NB4 (cell line): ENCODE measurements at regions not wholly inside any gene's neighbourhood (a gene's known extent, or its start where the extent isn't known, plus 50 kb on each side); places are given as distances from the start of the nearest gene placed in this dataset.

Source experiments
- MYC ChIP-seq: IDR thresholded peaks from 2 replicates; pipeline ENCODE4 v1.6.1; 2011; ENCODE audit warnings: low read depth, low read length
- POLR2A ChIP-seq: IDR thresholded peaks from 2 replicates; pipeline ENCODE4 v1.6.1; 2011; ENCODE audit warnings: mild to moderate bottlenecking; ENCODE audit not compliant: insufficient read length; ENCODE audit errors: extremely low read depth
- TF ChIP-seq, protein P1 (sequence below): IDR thresholded peaks from one replicate; pipeline ENCODE4 v1.5.1; 2012; ENCODE audit warnings: low read depth, low read length
- TF ChIP-seq, protein P2 (sequence below): IDR thresholded peaks from 2 replicates; pipeline ENCODE4 v1.6.1; 2011; ENCODE audit warnings: low read depth, low read length

GRCh38 chr9:129342591-129343423, 164.7 kb upstream of the IER5L start:
- TF ChIP-seq, protein P1, sequence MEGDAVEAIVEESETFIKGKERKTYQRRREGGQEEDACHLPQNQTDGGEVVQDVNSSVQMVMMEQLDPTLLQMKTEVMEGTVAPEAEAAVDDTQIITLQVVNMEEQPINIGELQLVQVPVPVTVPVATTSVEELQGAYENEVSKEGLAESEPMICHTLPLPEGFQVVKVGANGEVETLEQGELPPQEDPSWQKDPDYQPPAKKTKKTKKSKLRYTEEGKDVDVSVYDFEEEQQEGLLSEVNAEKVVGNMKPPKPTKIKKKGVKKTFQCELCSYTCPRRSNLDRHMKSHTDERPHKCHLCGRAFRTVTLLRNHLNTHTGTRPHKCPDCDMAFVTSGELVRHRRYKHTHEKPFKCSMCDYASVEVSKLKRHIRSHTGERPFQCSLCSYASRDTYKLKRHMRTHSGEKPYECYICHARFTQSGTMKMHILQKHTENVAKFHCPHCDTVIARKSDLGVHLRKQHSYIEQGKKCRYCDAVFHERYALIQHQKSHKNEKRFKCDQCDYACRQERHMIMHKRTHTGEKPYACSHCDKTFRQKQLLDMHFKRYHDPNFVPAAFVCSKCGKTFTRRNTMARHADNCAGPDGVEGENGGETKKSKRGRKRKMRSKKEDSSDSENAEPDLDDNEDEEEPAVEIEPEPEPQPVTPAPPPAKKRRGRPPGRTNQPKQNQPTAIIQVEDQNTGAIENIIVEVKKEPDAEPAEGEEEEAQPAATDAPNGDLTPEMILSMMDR, result no peak
- no peak for TF ChIP-seq POLR2A
- TF ChIP-seq MYC, result no peak
- TF ChIP-seq, protein P2, sequence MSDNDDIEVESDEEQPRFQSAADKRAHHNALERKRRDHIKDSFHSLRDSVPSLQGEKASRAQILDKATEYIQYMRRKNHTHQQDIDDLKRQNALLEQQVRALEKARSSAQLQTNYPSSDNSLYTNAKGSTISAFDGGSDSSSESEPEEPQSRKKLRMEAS, result no peak
